PC-9 (cell line): ENCODE measurements at regions not wholly inside any gene's neighbourhood (a gene's known extent, or its start where the extent isn't known, plus 50 kb on each side); places are given as distances from the start of the nearest gene placed in this dataset.

Experiments
- BruUV-seq: library from RNA; stranded (reverse); fragments of 400-500 nt; replicated peaks from 2 replicates; lab custom pipeline; 2021; lab: Mats Ljungman, UMichigan
- CTCF ChIA-PET: fragments of 300-600 bp; sonication (Branson Sonifier 250); formaldehyde crosslinking; loops from one replicate; lab custom pipeline; 2022; ENCODE audit warnings: antibody characterized with exemption; lab: Charles Lee
- POLR2A ChIA-PET: fragments of 300-600 bp; sonication (Branson Sonifier 250); formaldehyde crosslinking; loops from one replicate; lab custom pipeline; 2022; ENCODE audit warnings: antibody characterized with exemption; ENCODE audit not compliant: unreplicated experiment; lab: Charles Lee
- DNase-seq, 2 experiments: peaks; one replicate each; pipeline versions ENCODE4 v3.0.0 to v3.0.0-alpha.2; 2015 to 2022; ENCODE audit warnings: mixed read lengths in 1 of 2
- H2AFZ ChIP-seq: fragments of 200-600 bp; sonication (generic); 2 replicates; pipeline ENCODE4 v1.8.1; 2017; ENCODE audit warnings: antibody characterized with exemption
- H3F3A ChIP-seq: fragments of 200-600 bp; sonication (generic); 2 replicates; pipeline ENCODE4 v1.8.1; 2017; ENCODE audit warnings: antibody characterized with exemption, mild to moderate bottlenecking, low read depth; ENCODE audit not compliant: insufficient read depth
- H3K27ac ChIP-seq: fragments of 200-600 bp; sonication (generic); 2 replicates; pipeline ENCODE4 v1.6.1; 2016; ENCODE audit warnings: mixed run types
- H3K27me3 ChIP-seq: fragments of 200-600 bp; sonication (generic); 2 replicates; pipeline ENCODE4 v1.6.1; 2016; ENCODE audit warnings: low read depth, mixed run types; ENCODE audit not compliant: insufficient read depth
- H3K36me3 ChIP-seq: fragments of 200-600 bp; sonication (generic); 2 replicates; pipeline ENCODE4 v1.6.1; 2016; ENCODE audit warnings: low read depth, mixed run types
- H3K4me1 ChIP-seq: fragments of 200-600 bp; sonication (generic); replicated peaks from 2 replicates; pipeline ENCODE4 v1.6.1; 2016; ENCODE audit warnings: mixed run types; ENCODE audit not compliant: insufficient read depth
- H3K4me2 ChIP-seq: fragments of 200-600 bp; sonication (generic); 2 replicates; pipeline ENCODE4 v1.6.1; 2017; ENCODE audit warnings: mixed run types
- H3K4me3 ChIP-seq: fragments of 200-600 bp; sonication (generic); 2 replicates; pipeline ENCODE4 v1.6.1; 2016; ENCODE audit warnings: mixed run types
- H3K79me2 ChIP-seq: fragments of 200-600 bp; sonication (generic); 2 replicates; pipeline ENCODE4 v1.6.1; 2017; ENCODE audit warnings: low read depth, mixed run types
- H3K9me2 ChIP-seq: fragments of 200-600 bp; sonication (generic); 2 replicates; pipeline ENCODE4 v1.8.1; 2017; ENCODE audit warnings: mild to moderate bottlenecking; ENCODE audit not compliant: insufficient read depth
- H3K9me3 ChIP-seq: fragments of 200-600 bp; sonication (generic); 2 replicates; pipeline ENCODE4 v1.8.1; 2016; ENCODE audit warnings: low read depth; ENCODE audit not compliant: insufficient read depth
- H4K20me1 ChIP-seq: fragments of 200-600 bp; sonication (generic); 2 replicates; pipeline ENCODE4 v1.8.1; 2017; ENCODE audit not compliant: insufficient read depth
- CTCF ChIP-seq: fragments of 200-600 bp; sonication (generic); conservative IDR thresholded peaks from 2 replicates; pipeline ENCODE4 v1.6.1; 2017; ENCODE audit warnings: mixed run types, antibody characterized with exemption, mild to moderate bottlenecking, moderate library complexity
- EZH2 ChIP-seq: fragments of 200-600 bp; sonication (generic); IDR thresholded peaks from 2 replicates; pipeline ENCODE4 v1.8.0; 2017; ENCODE audit warnings: antibody characterized with exemption, low read depth
- intact Hi-C: fragments of 100-400 bp; cut with micrococcal nuclease; formaldehyde crosslinking; loops from one replicate; pipeline ENCODE4 v1.10.0; 2022; ENCODE audit not compliant: unreplicated experiment

- intact Hi-C loops = no loop called here
- H3K36me3 ChIP-seq = no peaks in the 10 kb centered on the region
- no peaks in the 10 kb centered on the region for H3K4me1 ChIP-seq
- H3F3A ChIP-seq = no peaks in the 10 kb centered on the region
- H3K79me2 ChIP-seq = no peaks in the 10 kb centered on the region
- TF ChIP-seq CTCF (no peak), EZH2 (no peak)
- POLR2A ChIA-PET = no interaction called here
- H2AFZ ChIP-seq = no peak overlapping the region
- no peak overlapping the region for H3K4me3 ChIP-seq
- H4K20me1 ChIP-seq = no peaks in the 10 kb centered on the region
- no peaks in the 10 kb centered on the region for H3K9me2 ChIP-seq
- H3K27ac ChIP-seq = no peak overlapping the region
- CTCF ChIA-PET = no interaction called here
- no peaks in the 10 kb centered on the region for H3K27me3 ChIP-seq
- H3K4me2 ChIP-seq = no peak overlapping the region
- no peaks in the 10 kb centered on the region for H3K9me3 ChIP-seq
- BruUV-seq = no TSS peak
- no peak for DNase-seq
Observed at GRCh38 chr2:212893216-212893615, 258.2 kb downstream of the IKZF2 start.

GRCh38 chr2:212892193-212892592 is 259.2 kb downstream of the IKZF2 start:
- H3K4me1 ChIP-seq = no peaks in the 10 kb centered on the region
- no peak overlapping the region for H3K4me3 ChIP-seq
- H3K36me3 ChIP-seq = no peaks in the 10 kb centered on the region
- no peak overlapping the region for H3K27ac ChIP-seq
- no peak overlapping the region for H2AFZ ChIP-seq
- no peaks in the 10 kb centered on the region for H3K79me2 ChIP-seq
- H3K4me2 ChIP-seq = no peak overlapping the region
- DNase-seq = no peak
- BruUV-seq = no TSS peak
- POLR2A ChIA-PET = no interaction called here
- H3K27me3 ChIP-seq = no peaks in the 10 kb centered on the region
- TF ChIP-seq EZH2 (no peak), CTCF (no peak)
- no peaks in the 10 kb centered on the region for H4K20me1 ChIP-seq
- intact Hi-C loops = no loop called here
- H3F3A ChIP-seq = no peaks in the 10 kb centered on the region
- H3K9me3 ChIP-seq = no peaks in the 10 kb centered on the region
- CTCF ChIA-PET = interaction anchor here (0.6 to 0.7 kb wide), 2 partner anchors 60 to 464 kb away, joined by 3 to 5 read pairs; no protein-coding TSS in a partner anchor
- H3K9me2 ChIP-seq = no peaks in the 10 kb centered on the region

DNA sequence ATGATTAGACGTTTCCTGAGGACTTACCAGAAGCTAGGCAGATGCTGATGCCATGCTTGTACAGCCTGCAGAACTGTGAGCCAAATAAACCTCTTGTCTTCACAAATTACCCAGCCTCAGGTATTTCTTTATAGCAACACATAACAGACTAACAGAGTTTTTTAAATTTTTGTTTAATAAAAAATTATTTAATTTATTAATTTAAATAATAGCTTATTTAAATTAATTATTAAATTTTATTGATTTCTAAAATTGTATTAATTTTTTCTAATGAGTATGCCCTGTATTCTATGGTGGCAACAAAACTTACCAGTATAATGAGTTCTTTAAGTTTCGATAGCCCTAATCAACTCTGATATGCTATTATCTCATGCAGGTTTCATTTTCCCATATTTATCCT is 259.8 kb downstream of the IKZF2 start:
- Histone ChIP-seq H3K9me3 (no peaks in the 10 kb centered on the region), H4K20me1 (no peaks in the 10 kb centered on the region), H3K27me3 (no peaks in the 10 kb centered on the region), H3K79me2 (no peaks in the 10 kb centered on the region), H3K27ac (no peak overlapping the region), H3K4me2 (no peak overlapping the region), H3K36me3 (no peaks in the 10 kb centered on the region), H3K4me3 (no peak overlapping the region), H3K4me1 (no peaks in the 10 kb centered on the region), H2AFZ (no peak overlapping the region), H3F3A (no peaks in the 10 kb centered on the region), H3K9me2 (no peaks in the 10 kb centered on the region)
- ChIA-PET POLR2A (no interaction called here), CTCF (interaction anchor here (0.6 kb wide), 1 partner anchor 464 kb away, joined by 3 read pairs; no protein-coding TSS in a partner anchor)
- DNase-seq = no peak
- no TSS peak for BruUV-seq
- no peak for TF ChIP-seq CTCF
- TF ChIP-seq EZH2 = no peak
- intact Hi-C loops = no loop called here
